Transverse colon (tissue), 3 donors: ENCODE measurements at regions not wholly inside any gene's neighbourhood (a gene's known extent, or its start where the extent isn't known, plus 50 kb on each side); places are given as distances from the start of the nearest gene placed in this dataset.

Source experiments
- CTCF ChIP-seq, 5 experiments: fragments of 200-600 bp in 3 of 5; fragments of 450-650 bp in 2 of 5; sonication (generic) in 3 of 5; IDR thresholded peaks; 1 replicate in 2 of 5; 2 replicates in 3 of 5; pipeline ENCODE4 v1.5.1; 2016 to 2017; ENCODE audit warnings: antibody characterized with exemption in 5 of 5, inconsistent platforms in 3 of 5, mild to moderate bottlenecking in 2 of 5, moderate library complexity in 1 of 5
- POLR2A ChIP-seq: fragments of 450-650 bp; IDR thresholded peaks from one replicate; pipeline ENCODE4 v1.6.1; 2016; ENCODE audit warnings: antibody characterized with exemption, mild to moderate bottlenecking, moderate library complexity

GRCh38 chr22:17300926-17301325 is 68.3 kb upstream of the CECR2 start:
- TF ChIP-seq CTCF (IDR thresholded peaks at IDR 0.05), result no peak
- no peak for TF ChIP-seq POLR2A
